Esophagus (tissue), 2 donors: ENCODE measurements at regions not wholly inside any gene's neighbourhood (a gene's known extent, or its start where the extent isn't known, plus 50 kb on each side); places are given as distances from the start of the nearest gene placed in this dataset.

ENCODE experiments used
- H3K27ac ChIP-seq, 2 donors: one replicate each; pipeline ENCODE4 v1.5.1; 2013; ENCODE audit warnings: low read depth in 2 of 2, mild to moderate bottlenecking in 2 of 2, inconsistent platforms in 1 of 2, low read length in 1 of 2, moderate library complexity in 1 of 2
- H3K27me3 ChIP-seq, 2 donors: one replicate each; pipeline ENCODE4 v1.6.1; 2013; ENCODE audit warnings: low read length in 2 of 2, control low read depth in 1 of 2, mild to moderate bottlenecking in 1 of 2; ENCODE audit not compliant: insufficient read depth in 2 of 2, control insufficient read depth in 1 of 2
- H3K36me3 ChIP-seq, 2 donors: one replicate each; pipeline ENCODE4 v1.6.1; 2013; ENCODE audit warnings: low read length in 1 of 2; ENCODE audit not compliant: control insufficient read depth in 2 of 2, insufficient read depth in 2 of 2
- H3K4me1 ChIP-seq, 2 donors: one replicate each; pipeline ENCODE4 v1.6.1; 2013; ENCODE audit warnings: low read length in 1 of 2; ENCODE audit not compliant: control insufficient read depth in 2 of 2, insufficient read depth in 2 of 2
- H3K4me3 ChIP-seq, 2 donors: one replicate each; pipeline ENCODE4 v1.5.1; 2013; ENCODE audit warnings: low read length in 2 of 2, mild to moderate bottlenecking in 2 of 2, low read depth in 1 of 2, moderate library complexity in 1 of 2
- H3K9me3 ChIP-seq, 2 donors: one replicate each; pipeline ENCODE4 v1.6.1; 2013; ENCODE audit warnings: mild to moderate bottlenecking in 2 of 2, low read depth in 1 of 2, low read length in 1 of 2, moderate library complexity in 1 of 2; ENCODE audit not compliant: control insufficient read depth in 2 of 2, insufficient read depth in 1 of 2
- WGBS, 2 donors: extraction: QIAGEN DNeasy Blood & Tissue Kit; methylation state at CpG; one replicate each; pipeline ENCODE4 v1.1.7; 2013; 5-methylcytosine and 5-hydroxymethylcytosine counted together
- donor health status: healthy with polysubstance abuse.
- donor health status: Bipolar disorder and iron deficiency.

GRCh38 chr5:23385036-23385435 is 122.4 kb upstream of the PRDM9 start:
- H3K4me1 ChIP-seq, result no peaks in the 10 kb centered on the region
- H3K4me3 ChIP-seq, result no peak overlapping the region
- WGBS, 2 donors, result 64 to 81% methylated on average over 1 of the region's 1 CpG
- H3K36me3 ChIP-seq, result no peaks in the 10 kb centered on the region
- H3K27ac ChIP-seq, result no peak overlapping the region
- peaks cover 0 to 2% of the 10 kb centered on the region in 2 donors for H3K9me3 ChIP-seq
- no peaks in the 10 kb centered on the region for H3K27me3 ChIP-seq

DNA sequence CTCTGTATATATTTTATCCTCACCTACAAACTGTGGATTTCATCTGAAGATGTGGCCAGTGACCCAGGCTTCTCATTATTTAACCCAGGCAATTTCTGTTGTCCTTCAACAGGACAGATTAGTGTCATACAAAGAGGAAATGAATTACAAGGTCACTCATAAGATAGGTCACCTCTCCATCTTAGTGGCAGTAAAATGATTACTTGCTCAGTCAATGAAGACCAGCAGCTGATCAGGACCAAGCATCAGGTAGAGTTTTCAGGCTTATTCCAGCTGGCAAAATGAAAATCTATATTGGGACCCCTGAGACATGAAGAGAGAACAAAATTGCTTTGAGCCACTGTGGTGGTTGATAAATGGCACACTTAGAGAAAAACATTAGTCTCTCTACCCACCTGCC is 135.2 kb upstream of the PRDM9 start:
- no peaks in the 10 kb centered on the region for H3K36me3 ChIP-seq
- no peak overlapping the region for H3K4me3 ChIP-seq
- no peaks in the 10 kb centered on the region for H3K9me3 ChIP-seq
- no peaks in the 10 kb centered on the region for H3K27me3 ChIP-seq
- no peak overlapping the region for H3K27ac ChIP-seq
- no peaks in the 10 kb centered on the region for H3K4me1 ChIP-seq

DNA sequence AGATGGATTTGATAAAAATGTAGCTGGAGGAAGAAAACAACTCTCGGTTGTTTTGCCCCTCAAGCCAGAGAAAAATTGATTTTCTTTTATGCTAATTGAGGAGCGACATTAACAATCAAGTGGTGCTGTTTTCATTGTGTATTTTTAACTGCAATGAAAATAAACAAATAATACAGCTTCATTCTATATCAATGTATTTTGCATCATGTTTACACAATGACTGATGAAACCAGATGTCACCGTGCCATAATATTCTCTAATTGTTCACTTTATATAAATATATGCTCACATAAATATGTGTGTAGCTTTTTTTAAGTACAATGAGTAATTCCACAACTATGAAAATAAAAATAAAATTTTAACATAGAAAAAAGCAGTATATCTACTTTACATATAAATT is 139.0 kb upstream of the PRDM9 start:
- Histone ChIP-seq H3K36me3 (no peaks in the 10 kb centered on the region), H3K27ac (no peak overlapping the region), H3K27me3 (no peaks in the 10 kb centered on the region), H3K4me1 (no peaks in the 10 kb centered on the region), H3K4me3 (no peak overlapping the region), H3K9me3 (no peaks in the 10 kb centered on the region)
- 38 to 62% methylated on average over 3 of the region's 3 CpGs for WGBS, 2 donors

DNA sequence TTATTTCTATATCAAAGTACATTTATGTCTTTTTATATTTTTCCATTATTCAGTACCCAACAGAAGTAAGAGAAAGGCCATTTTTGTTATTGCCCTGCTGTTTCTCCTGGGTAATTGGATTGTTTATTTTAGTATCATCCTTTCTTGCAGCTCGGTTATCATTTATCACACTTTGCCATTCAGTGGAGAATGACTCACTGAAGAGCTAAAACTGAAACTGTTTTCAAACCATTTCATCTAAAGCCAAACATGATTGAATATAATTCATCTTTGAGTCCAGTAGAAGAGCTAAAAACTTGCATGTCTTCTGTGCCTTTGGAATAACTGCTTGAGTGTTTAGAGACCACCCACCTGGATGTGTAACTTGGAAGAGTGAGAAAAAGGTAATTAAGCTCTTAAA is 139.5 kb upstream of the PRDM9 start:
- Histone ChIP-seq H3K27ac (no peak overlapping the region), H3K27me3 (no peaks in the 10 kb centered on the region), H3K4me1 (no peaks in the 10 kb centered on the region), H3K36me3 (no peaks in the 10 kb centered on the region), H3K9me3 (no peaks in the 10 kb centered on the region), H3K4me3 (no peak overlapping the region)
- 23 to 32% methylated on average over 1 of the region's 1 CpG for WGBS, 2 donors

DNA sequence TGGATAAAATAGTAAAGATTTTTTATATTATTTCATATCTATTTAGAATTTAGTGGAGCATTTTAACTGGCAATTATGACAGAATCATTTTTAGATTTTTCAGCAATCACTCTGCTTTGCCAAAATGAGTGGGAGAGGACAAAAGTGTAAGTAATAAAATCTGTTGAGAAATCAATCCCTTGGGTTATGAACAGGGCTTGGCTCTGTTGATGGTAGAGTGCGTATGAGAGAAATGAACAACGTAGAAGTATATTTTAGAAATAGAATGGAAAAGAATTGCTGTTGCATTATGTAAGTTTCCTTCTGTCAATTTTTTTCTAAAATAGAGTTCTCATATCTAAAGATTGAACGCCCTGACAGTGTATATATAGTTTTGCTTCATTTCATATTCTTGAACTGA is 154.1 kb upstream of the PRDM9 start:
- no peak overlapping the region for H3K4me3 ChIP-seq
- H3K4me1 ChIP-seq, result no peaks in the 10 kb centered on the region
- no peaks in the 10 kb centered on the region for H3K36me3 ChIP-seq
- H3K9me3 ChIP-seq, result no peaks in the 10 kb centered on the region
- no peak overlapping the region for H3K27ac ChIP-seq
- 86 to 91% methylated on average over 3 of the region's 3 CpGs for WGBS, 2 donors
- H3K27me3 ChIP-seq, result no peaks in the 10 kb centered on the region

DNA sequence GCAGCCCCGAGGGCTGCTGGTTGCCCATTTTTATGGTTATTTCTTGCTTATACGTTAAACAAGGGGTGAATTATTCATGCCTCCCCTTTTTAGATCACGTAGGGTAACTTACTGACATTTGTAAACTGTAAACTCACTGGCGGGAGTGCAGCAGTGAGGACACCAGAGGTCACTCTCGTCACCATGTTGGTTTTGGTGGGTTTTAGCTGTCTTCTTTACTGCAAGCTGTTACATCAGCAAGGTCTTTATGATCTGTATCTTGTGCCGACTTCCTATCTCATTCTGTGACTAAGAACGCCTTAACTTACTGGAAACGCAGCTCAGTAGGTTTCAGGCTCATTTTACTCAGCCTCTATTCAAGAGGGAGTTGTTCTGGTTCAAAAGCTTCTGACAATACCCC is 155.0 kb upstream of the PRDM9 start:
- Histone ChIP-seq H3K4me3 (no peak overlapping the region), H3K27me3 (no peaks in the 10 kb centered on the region), H3K27ac (no peak overlapping the region), H3K4me1 (no peaks in the 10 kb centered on the region), H3K9me3 (no peaks in the 10 kb centered on the region), H3K36me3 (no peaks in the 10 kb centered on the region)
- 62 to 69% methylated on average over 8 of the region's 8 CpGs for WGBS, 2 donors

- Histone ChIP-seq H3K4me3 (no peak overlapping the region), H3K9me3 (no peaks in the 10 kb centered on the region), H3K27ac (no peak overlapping the region), H3K4me1 (no peaks in the 10 kb centered on the region), H3K36me3 (no peaks in the 10 kb centered on the region), H3K27me3 (no peaks in the 10 kb centered on the region)
- WGBS, 2 donors, result 90% methylated on average over 2 of the region's 2 CpGs
Measured at GRCh38 chr5:23343121-23343520, 164.3 kb upstream of the PRDM9 start.

DNA sequence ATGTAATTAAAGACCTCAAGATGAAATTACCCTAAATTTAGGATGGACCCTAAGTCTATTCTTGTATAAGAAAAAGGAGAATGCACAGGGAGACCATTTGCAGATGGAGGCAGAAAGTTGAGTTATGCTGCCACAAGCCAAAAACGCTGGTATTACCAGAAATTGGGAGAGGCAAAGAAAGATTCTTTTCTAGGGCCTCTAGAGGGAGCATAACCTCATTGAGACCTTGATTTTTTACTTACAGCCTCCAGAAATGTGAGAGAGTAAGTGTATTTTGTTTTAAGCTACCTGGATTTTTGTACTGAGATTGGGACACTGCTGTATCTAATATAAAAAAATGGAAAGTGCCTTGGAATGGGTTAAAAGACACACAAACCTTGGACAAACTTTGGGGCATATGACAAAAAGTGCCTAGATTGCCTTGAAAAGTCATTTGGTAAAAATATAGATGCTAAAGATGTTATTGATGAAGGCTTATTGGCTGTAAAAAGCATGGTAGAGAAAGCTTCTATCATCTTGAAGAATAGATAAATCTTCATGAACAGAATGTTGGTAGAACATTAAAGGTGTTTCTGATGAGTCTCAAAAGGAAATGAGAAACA is 174.7 kb upstream of the PRDM9 start:
- Histone ChIP-seq H3K4me1 (no peaks in the 10 kb centered on the region), H3K36me3 (no peaks in the 10 kb centered on the region), H3K27ac (no peak overlapping the region), H3K4me3 (no peak overlapping the region), H3K27me3 (no peaks in the 10 kb centered on the region), H3K9me3 (no peaks in the 10 kb centered on the region)
- 13 to 24% methylated on average over 1 of the region's 1 CpG for WGBS, 2 donors

- H3K27me3 ChIP-seq, result no peaks in the 10 kb centered on the region
- H3K4me3 ChIP-seq, result no peak overlapping the region
- H3K27ac ChIP-seq, result no peak overlapping the region
- 65 to 67% methylated on average over 3 of the region's 3 CpGs for WGBS, 2 donors
- no peaks in the 10 kb centered on the region for H3K36me3 ChIP-seq
- no peaks in the 10 kb centered on the region for H3K9me3 ChIP-seq
- no peaks in the 10 kb centered on the region for H3K4me1 ChIP-seq
Measured at GRCh38 chr5:23330726-23331125, 176.7 kb upstream of the PRDM9 start.

DNA sequence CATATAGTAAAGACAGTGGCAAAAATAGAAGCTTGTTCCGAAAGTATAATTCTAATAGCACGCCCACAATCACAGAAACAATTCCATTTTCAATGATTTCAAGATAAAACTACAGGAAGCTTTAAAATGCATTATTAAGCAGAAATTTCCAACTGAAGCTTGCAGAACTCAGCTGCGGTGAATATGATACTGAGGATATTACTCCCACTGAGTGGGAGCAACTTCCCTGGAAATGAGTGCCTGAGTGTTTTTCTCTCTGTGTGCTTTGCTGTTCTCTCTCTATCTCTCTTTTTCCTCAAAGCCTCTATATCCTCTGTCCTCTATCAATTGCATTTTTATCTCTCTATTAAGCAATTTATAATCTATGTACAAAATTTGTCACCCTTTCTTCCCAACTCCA is 187.5 kb upstream of the PRDM9 start:
- WGBS, 2 donors, result 86 to 89% methylated on average over 3 of the region's 3 CpGs
- peaks cover 0 to 2% of the 10 kb centered on the region in 2 donors for H3K9me3 ChIP-seq
- no peak overlapping the region for H3K27ac ChIP-seq
- H3K27me3 ChIP-seq, result no peaks in the 10 kb centered on the region
- no peaks in the 10 kb centered on the region for H3K36me3 ChIP-seq
- H3K4me1 ChIP-seq, result no peaks in the 10 kb centered on the region
- no peak overlapping the region for H3K4me3 ChIP-seq
